ENCODE measurements at regions not wholly inside any gene's neighbourhood (a gene's known extent, or its start where the extent isn't known, plus 50 kb on each side); places are given as distances from the start of the nearest gene placed in this dataset.
"Not testable (repeated sequence)": the region's sequence is repeated elsewhere in the genome, so short reads cannot be mapped to it uniquely, and the experiment has no call there.

GRCh38 chr4:138437263-138437851 is 195.2 kb upstream of the SLC7A11 start:
- ChIA-PET POLR2A (no interaction called here), CTCF (no interaction called here)
- Mint-ChIP-seq H3K9me3 (peaks cover 12% of the 10 kb centered on the region), H3K27ac (no peak overlapping the region), H3K27me3 (no peaks in the 10 kb centered on the region), H3K36me3 (ENCODE audit: low read depth) (no peaks in the 10 kb centered on the region), H3K4me1 (no peaks in the 10 kb centered on the region), H3K4me3 (no peak overlapping the region)
- no peak for ATAC-seq (ENCODE audit: low read depth)
- intact Hi-C loops (cut with micrococcal nuclease) = no loop called here
- no peak for DNase-seq
- no peak for TF ChIP-seq CTCF (IDR thresholded peaks at IDR 0.05)

GRCh38 chr4:138435733-138436132 is 193.6 kb upstream of the SLC7A11 start:
- H3K36me3 Mint-ChIP-seq (ENCODE audit: low read depth); POLR2A ChIA-PET; CTCF ChIA-PET; H3K27me3 Mint-ChIP-seq; ATAC-seq (ENCODE audit: low read depth); H3K4me3 Mint-ChIP-seq; intact Hi-C loops (cut with micrococcal nuclease); DNase-seq; H3K27ac Mint-ChIP-seq; H3K4me1 Mint-ChIP-seq: not testable (repeated sequence)
- peaks cover 12% of the 10 kb centered on the region for H3K9me3 Mint-ChIP-seq

GRCh38 chr4:138435046-138435445 is 192.9 kb upstream of the SLC7A11 start:
- H3K4me3 Mint-ChIP-seq; ATAC-seq (ENCODE audit: low read depth); H3K36me3 Mint-ChIP-seq (ENCODE audit: low read depth); H3K27ac Mint-ChIP-seq; CTCF ChIA-PET; POLR2A ChIA-PET; DNase-seq; H3K4me1 Mint-ChIP-seq; intact Hi-C loops (cut with micrococcal nuclease); H3K27me3 Mint-ChIP-seq: not testable (repeated sequence)
- H3K9me3 Mint-ChIP-seq = peaks cover 12% of the 10 kb centered on the region

GRCh38 chr4:138428611-138429010 is 186.5 kb upstream of the SLC7A11 start:
- TF ChIP-seq CTCF (IDR thresholded peaks at IDR 0.05) = no peak
- ChIA-PET CTCF (no interaction called here), POLR2A (no interaction called here)
- Mint-ChIP-seq H3K27ac (no peak overlapping the region), H3K27me3 (no peaks in the 10 kb centered on the region), H3K36me3 (ENCODE audit: low read depth) (no peaks in the 10 kb centered on the region), H3K4me1 (no peaks in the 10 kb centered on the region), H3K9me3 (peaks cover 6% of the 10 kb centered on the region), H3K4me3 (no peak overlapping the region)
- ATAC-seq (ENCODE audit: low read depth) (no peak), DNase-seq (no peak)
- intact Hi-C loops (cut with micrococcal nuclease) = no loop called here

- Mint-ChIP-seq H3K36me3 (ENCODE audit: low read depth) (no peaks in the 10 kb centered on the region), H3K4me1 (no peaks in the 10 kb centered on the region)
- intact Hi-C loops (cut with micrococcal nuclease) = no loop called here
These were observed 184.6 kb upstream of the SLC7A11 start for GRCh38 chr4:138426786-138427185.

GRCh38 chr4:138420471-138420870 is 178.3 kb upstream of the SLC7A11 start:
- intact Hi-C loops (cut with micrococcal nuclease) = no loop called here
- no peaks in the 10 kb centered on the region for H3K4me1 Mint-ChIP-seq
- no peak for DNase-seq
- H3K27me3 Mint-ChIP-seq = no peaks in the 10 kb centered on the region
- TF ChIP-seq CTCF (IDR thresholded peaks at IDR 0.05) = no peak
- H3K27ac Mint-ChIP-seq = no peak overlapping the region
- no peaks in the 10 kb centered on the region for H3K36me3 Mint-ChIP-seq (ENCODE audit: low read depth)
- H3K4me3 Mint-ChIP-seq = no peak overlapping the region
- POLR2A ChIA-PET = no interaction called here
- CTCF ChIA-PET = no interaction called here
- H3K9me3 Mint-ChIP-seq = no peaks in the 10 kb centered on the region
- ATAC-seq (ENCODE audit: low read depth) = no peak

More at GRCh38 chr4:138426786-138427185, 184.6 kb upstream of the SLC7A11 start:
- Mint-ChIP-seq H3K9me3 (no peaks in the 10 kb centered on the region), H3K4me3 (no peak overlapping the region), H3K27me3 (no peaks in the 10 kb centered on the region), H3K27ac (no peak overlapping the region)
- ATAC-seq (ENCODE audit: low read depth) (no peak), DNase-seq (no peak)
- CTCF ChIA-PET = no interaction called here
- POLR2A ChIA-PET = no interaction called here
- no peak for TF ChIP-seq CTCF (IDR thresholded peaks at IDR 0.05)

All from activated B cell treated with CpG ODN at 0.5 μM for 24 hours (primary cell).